Peyer's patch (tissue), 4 donors: ENCODE measurements at regions not wholly inside any gene's neighbourhood (a gene's known extent, or its start where the extent isn't known, plus 50 kb on each side); places are given as distances from the start of the nearest gene placed in this dataset.

Source experiments
- POLR2A ChIP-seq, 2 donors: fragments of 450-650 bp; IDR thresholded peaks; one replicate each; pipeline ENCODE4 v1.5.1; 2017; ENCODE audit warnings: antibody characterized with exemption in 2 of 2, mild to moderate bottlenecking in 2 of 2, moderate library complexity in 2 of 2
- TF ChIP-seq, protein P1 (sequence below), 6 experiments: fragments of 450-650 bp in 4 of 6; fragments of 200-600 bp in 2 of 6; sonication (generic) in 1 of 6; IDR thresholded peaks; one replicate each; pipeline ENCODE4 v1.5.1; 2017 to 2019; ENCODE audit warnings: antibody characterized with exemption in 6 of 6, mild to moderate bottlenecking in 3 of 6, moderate library complexity in 1 of 6

DNA sequence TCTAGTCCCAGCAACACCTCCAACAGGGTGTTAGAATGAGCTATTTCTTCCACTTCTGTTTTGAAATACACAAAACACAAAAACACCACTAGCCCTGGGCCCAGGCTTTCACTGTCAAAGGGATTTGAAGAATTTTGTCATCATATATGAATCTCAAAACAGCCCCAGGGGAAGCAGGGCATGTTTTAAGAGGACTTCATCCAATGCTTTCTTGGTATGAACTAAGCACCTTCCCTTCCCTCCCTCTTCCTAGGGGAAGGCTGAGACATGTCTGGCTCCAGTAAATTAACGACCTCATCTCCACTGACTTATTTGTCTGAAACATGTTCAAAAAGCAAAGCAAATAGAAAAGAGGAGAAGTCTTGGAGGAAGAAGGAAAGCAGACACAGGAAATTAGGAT lies 75.7 kb upstream of the INCENP start:
- TF ChIP-seq, protein P1, sequence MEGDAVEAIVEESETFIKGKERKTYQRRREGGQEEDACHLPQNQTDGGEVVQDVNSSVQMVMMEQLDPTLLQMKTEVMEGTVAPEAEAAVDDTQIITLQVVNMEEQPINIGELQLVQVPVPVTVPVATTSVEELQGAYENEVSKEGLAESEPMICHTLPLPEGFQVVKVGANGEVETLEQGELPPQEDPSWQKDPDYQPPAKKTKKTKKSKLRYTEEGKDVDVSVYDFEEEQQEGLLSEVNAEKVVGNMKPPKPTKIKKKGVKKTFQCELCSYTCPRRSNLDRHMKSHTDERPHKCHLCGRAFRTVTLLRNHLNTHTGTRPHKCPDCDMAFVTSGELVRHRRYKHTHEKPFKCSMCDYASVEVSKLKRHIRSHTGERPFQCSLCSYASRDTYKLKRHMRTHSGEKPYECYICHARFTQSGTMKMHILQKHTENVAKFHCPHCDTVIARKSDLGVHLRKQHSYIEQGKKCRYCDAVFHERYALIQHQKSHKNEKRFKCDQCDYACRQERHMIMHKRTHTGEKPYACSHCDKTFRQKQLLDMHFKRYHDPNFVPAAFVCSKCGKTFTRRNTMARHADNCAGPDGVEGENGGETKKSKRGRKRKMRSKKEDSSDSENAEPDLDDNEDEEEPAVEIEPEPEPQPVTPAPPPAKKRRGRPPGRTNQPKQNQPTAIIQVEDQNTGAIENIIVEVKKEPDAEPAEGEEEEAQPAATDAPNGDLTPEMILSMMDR (IDR thresholded peaks at IDR 0.05), result no peak
- TF ChIP-seq POLR2A (IDR thresholded peaks at IDR 0.05), result no peak
